Neural crest cell (in vitro differentiated cells): ENCODE measurements at regions not wholly inside any gene's neighbourhood (a gene's known extent, or its start where the extent isn't known, plus 50 kb on each side); places are given as distances from the start of the nearest gene placed in this dataset.

Experiments
- DNase-seq: peaks from one replicate; pipeline ENCODE4 v3.0.0; 2021; ENCODE audit warnings: low read depth, mixed read lengths, low spot score
- H3K27ac Mint-ChIP-seq: one replicate; pipeline ENCODE4 v1.8.0; 2021; ENCODE audit warnings: mild to moderate bottlenecking, mixed read lengths; ENCODE audit not compliant: unreplicated experiment
- H3K27me3 Mint-ChIP-seq: 2 replicates; pipeline ENCODE4 v1.8.0; 2021; ENCODE audit warnings: low read depth, mild to moderate bottlenecking, mixed read lengths
- H3K36me3 Mint-ChIP-seq: 2 replicates; pipeline ENCODE4 v1.8.0; 2021; ENCODE audit warnings: low read depth, mild to moderate bottlenecking, mixed read lengths
- H3K4me1 Mint-ChIP-seq: 2 replicates; pipeline ENCODE4 v1.8.0; 2021; ENCODE audit warnings: mixed read lengths
- H3K4me3 Mint-ChIP-seq: one replicate; pipeline ENCODE4 v1.8.0; 2021; ENCODE audit warnings: mild to moderate bottlenecking, mixed read lengths
- H3K9me3 Mint-ChIP-seq: 2 replicates; pipeline ENCODE4 v1.8.0; 2021; ENCODE audit warnings: mixed read lengths
- TF ChIP-seq, protein P1 (sequence below): fragments of 200-600 bp; sonication (generic); conservative IDR thresholded peaks from 2 replicates; pipeline ENCODE4 v1.5.0; 2021; ENCODE audit warnings: antibody characterized with exemption, mild to moderate bottlenecking

DNA sequence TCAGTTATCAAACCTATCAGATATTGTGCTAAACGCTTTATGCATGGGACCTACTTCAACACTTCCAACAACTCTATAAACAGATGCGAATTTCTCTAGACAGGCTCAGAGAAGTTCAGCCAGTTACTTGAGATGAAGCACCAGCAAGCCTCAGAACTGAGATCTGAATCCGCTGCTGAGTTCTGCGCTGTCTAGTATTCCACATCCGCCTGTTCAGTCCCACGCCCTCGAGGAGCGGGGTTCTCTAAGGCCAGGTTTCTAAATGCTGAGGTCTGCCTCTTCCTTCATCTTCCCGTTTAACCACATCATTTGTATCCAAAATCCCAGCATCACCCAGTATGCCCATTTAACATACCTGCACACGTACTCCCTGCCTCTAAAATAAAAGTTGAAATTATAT lies 297.8 kb upstream of the ZNF32 start:
- Mint-ChIP-seq H3K9me3 (peaks cover 11% of the 10 kb centered on the region), H3K27ac (no peak overlapping the region), H3K27me3 (peaks cover 5% of the 10 kb centered on the region), H3K4me3 (no peak overlapping the region), H3K36me3 (no peaks in the 10 kb centered on the region), H3K4me1 (peaks cover 15% of the 10 kb centered on the region)
- TF ChIP-seq, protein P1, sequence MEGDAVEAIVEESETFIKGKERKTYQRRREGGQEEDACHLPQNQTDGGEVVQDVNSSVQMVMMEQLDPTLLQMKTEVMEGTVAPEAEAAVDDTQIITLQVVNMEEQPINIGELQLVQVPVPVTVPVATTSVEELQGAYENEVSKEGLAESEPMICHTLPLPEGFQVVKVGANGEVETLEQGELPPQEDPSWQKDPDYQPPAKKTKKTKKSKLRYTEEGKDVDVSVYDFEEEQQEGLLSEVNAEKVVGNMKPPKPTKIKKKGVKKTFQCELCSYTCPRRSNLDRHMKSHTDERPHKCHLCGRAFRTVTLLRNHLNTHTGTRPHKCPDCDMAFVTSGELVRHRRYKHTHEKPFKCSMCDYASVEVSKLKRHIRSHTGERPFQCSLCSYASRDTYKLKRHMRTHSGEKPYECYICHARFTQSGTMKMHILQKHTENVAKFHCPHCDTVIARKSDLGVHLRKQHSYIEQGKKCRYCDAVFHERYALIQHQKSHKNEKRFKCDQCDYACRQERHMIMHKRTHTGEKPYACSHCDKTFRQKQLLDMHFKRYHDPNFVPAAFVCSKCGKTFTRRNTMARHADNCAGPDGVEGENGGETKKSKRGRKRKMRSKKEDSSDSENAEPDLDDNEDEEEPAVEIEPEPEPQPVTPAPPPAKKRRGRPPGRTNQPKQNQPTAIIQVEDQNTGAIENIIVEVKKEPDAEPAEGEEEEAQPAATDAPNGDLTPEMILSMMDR, result no peak
- DNase-seq, result no peak

- TF ChIP-seq, protein P1, result no peak
- Mint-ChIP-seq H3K9me3 (peaks cover 11% of the 10 kb centered on the region), H3K4me1 (peaks cover 15% of the 10 kb centered on the region), H3K27me3 (peaks cover 5% of the 10 kb centered on the region), H3K36me3 (no peaks in the 10 kb centered on the region), H3K27ac (no peak overlapping the region), H3K4me3 (no peak overlapping the region)
- DNase-seq, result no peak
These were observed 297.2 kb upstream of the ZNF32 start for GRCh38 chr10:43945908-43946307.

GRCh38 chr10:43945094-43945730 lies 296.5 kb upstream of the ZNF32 start:
- no peak overlapping the region for H3K27ac Mint-ChIP-seq
- TF ChIP-seq, protein P1, result no peak
- H3K9me3 Mint-ChIP-seq, result peaks cover 8% of the 10 kb centered on the region
- peaks cover 16% of the 10 kb centered on the region for H3K4me1 Mint-ChIP-seq
- no peak overlapping the region for H3K4me3 Mint-ChIP-seq
- no peak for DNase-seq
- no peaks in the 10 kb centered on the region for H3K36me3 Mint-ChIP-seq
- H3K27me3 Mint-ChIP-seq, result peaks cover 5% of the 10 kb centered on the region

DNA sequence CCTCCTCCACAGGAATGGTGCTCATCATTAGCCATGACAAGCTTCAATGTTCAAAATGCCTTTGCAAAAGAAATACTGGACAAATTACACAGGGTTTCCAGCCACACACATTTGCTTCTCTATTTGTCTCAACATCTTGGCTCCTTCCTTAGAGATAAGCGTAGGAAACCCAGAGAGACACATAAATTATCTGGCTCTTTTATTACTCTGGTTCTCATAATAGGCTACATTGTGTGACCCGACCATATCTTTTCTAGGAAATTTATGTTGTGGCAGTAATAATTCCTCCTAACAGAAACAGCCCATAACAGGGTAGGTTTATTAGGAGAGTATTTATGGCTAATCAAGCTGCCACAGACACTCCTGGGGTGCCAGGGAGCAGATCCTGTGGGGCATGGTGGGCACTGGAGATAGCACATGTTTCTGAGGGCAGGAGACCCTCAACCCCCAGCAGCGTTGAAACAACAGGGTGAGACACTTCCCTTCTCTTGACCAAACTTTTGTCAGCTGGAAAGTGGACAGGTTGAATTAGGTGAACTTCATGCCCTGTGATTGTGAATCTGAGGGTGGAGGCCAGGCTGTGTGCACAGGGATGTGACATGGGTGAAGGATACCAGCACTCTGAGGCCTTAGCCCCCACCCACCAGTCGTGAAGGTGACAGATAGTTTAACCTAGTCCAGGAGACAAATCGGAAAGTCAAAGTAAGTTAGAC lies 295.9 kb upstream of the ZNF32 start:
- H3K9me3 Mint-ChIP-seq, result peaks cover 7% of the 10 kb centered on the region
- H3K4me3 Mint-ChIP-seq, result no peak overlapping the region
- peaks cover 5% of the 10 kb centered on the region for H3K27me3 Mint-ChIP-seq
- peaks cover 22% of the 10 kb centered on the region for H3K4me1 Mint-ChIP-seq
- H3K36me3 Mint-ChIP-seq, result no peaks in the 10 kb centered on the region
- no peak for DNase-seq
- TF ChIP-seq, protein P1, result no peak
- H3K27ac Mint-ChIP-seq, result no peak overlapping the region

DNA sequence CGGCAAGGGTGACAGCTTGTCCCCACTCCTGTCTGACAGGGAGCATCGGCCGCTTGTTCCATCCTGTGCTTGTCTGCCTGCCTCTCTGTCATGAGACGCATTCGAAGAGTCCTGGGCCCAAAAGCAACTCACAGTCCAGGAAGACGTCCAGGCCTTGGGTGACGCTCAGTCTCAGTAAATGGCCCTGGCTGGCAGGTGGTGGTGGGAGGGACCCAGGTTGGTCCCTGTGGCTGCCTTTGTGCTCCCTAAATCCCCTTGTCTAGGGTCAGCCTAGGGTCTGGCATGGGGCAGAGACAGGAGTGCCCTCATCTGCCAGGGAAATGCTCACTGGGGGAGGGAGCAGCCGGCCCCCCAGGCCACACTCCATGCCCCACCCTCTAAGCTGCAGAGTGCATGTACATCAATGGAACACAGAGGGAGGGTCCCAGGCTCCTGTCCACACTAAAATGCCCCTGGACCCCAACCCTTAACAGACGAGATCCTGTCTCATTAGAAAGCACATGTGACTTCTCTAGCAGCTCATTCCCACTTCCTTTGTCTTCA lies 295.2 kb upstream of the ZNF32 start:
- DNase-seq, result no peak
- H3K36me3 Mint-ChIP-seq, result no peaks in the 10 kb centered on the region
- peaks cover 22% of the 10 kb centered on the region for H3K4me1 Mint-ChIP-seq
- peaks cover 7% of the 10 kb centered on the region for H3K9me3 Mint-ChIP-seq
- no peak overlapping the region for H3K4me3 Mint-ChIP-seq
- peaks cover 5% of the 10 kb centered on the region for H3K27me3 Mint-ChIP-seq
- TF ChIP-seq, protein P1, result no peak
- H3K27ac Mint-ChIP-seq, result peak overlapping the region; percentile 35
